ENCODE measurements at regions not wholly inside any gene's neighbourhood (a gene's known extent, or its start where the extent isn't known, plus 50 kb on each side); places are given as distances from the start of the nearest gene placed in this dataset.
"Not testable (repeated sequence)": the region's sequence is repeated elsewhere in the genome, so short reads cannot be mapped to it uniquely, and the experiment has no call there.

DNA sequence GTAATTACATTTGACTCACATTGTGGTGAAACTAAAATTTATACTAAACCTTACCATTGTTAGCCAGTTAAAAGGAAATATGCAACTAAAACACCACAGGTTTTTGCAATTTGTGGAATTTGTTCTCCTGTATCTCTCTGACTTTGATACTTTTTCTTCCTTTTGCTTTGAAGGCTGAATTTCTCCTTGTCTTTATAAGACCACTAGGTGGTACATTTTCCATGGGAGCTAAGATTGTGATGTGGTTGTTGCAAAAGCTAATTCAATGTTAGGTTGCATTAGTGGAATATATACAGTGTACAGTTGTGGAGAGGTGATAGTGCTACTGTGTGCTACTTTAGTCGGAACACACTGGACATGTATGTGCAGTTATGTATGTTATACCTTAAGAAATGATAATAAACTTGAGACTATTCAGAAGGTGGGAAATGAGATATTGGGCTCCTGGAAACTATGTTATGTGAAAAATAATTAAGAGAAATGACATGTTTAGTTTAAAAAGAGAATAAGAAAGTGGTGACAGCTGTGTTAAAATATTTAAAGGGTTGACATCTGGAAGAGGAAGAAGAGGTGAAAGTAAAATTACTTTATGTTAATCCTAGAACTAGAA is 70.3 kb downstream of the ARL9 start:
- no peak overlapping the region for H3K27ac ChIP-seq (ENCODE audit: low read length)
- 48% methylated on average over 1 of the region's 1 CpG for WGBS
- DNase-seq, result no peak
- H3K27me3 ChIP-seq (ENCODE audit: control insufficient read depth, insufficient read depth), result no peaks in the 10 kb centered on the region
- no peaks in the 10 kb centered on the region for H3K9me3 ChIP-seq (ENCODE audit: control insufficient read depth, low read length)
- H3K4me3 ChIP-seq (ENCODE audit: low read length), result no peak overlapping the region
- no peaks in the 10 kb centered on the region for H3K4me1 ChIP-seq (ENCODE audit: control insufficient read depth, insufficient read depth, low read length)
- intact Hi-C loops (cut with DNase I), result loop anchor here in 1 of 4 donors (5.0 kb wide), 1 partner anchor 226 kb away; no protein-coding TSS in a partner anchor
- ATAC-seq, result no peak

DNA sequence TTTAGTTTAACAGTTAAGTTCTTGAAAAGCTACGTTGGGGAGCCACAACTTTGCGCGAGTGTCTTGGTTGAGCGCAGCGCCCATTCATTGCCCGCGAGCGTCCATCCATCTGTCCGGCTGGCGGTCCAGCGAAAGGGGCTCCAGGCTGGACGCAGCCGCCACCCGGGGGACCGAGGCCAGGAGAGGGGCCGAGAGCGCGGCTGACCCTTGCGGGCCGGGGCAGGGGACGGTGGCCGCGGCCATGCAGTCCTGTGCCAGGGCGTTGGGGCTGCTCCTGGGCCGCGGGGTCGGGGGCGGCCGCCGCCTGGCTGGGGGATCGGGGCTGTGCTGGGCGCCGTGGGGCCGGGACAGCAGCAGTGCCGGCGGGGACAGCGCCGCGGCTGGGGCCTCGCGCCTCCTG is 86.8 kb downstream of the ARL9 start:
- 48% methylated on average over 41 of the region's 41 CpGs for WGBS
- intact Hi-C loops (cut with DNase I); H3K27ac ChIP-seq (ENCODE audit: low read length); H3K4me3 ChIP-seq (ENCODE audit: low read length); H3K27me3 ChIP-seq (ENCODE audit: control insufficient read depth, insufficient read depth); H3K9me3 ChIP-seq (ENCODE audit: control insufficient read depth, low read length); H3K4me1 ChIP-seq (ENCODE audit: control insufficient read depth, insufficient read depth, low read length); ATAC-seq; DNase-seq: not testable (repeated sequence)

Data from right cardiac atrium (tissue), 5 donors.